RCC 7860 (cell line): ENCODE measurements at regions not wholly inside any gene's neighbourhood (a gene's known extent, or its start where the extent isn't known, plus 50 kb on each side); places are given as distances from the start of the nearest gene placed in this dataset.

ENCODE experiments used
- DNase-seq: peaks from one replicate; pipeline ENCODE4 v3.0.0-alpha.2; 2015; ENCODE audit warnings: low spot score
- FAIRE-seq: peaks from 2 replicates; lab custom pipeline; 2012; peaks lifted over from hg19 to GRCh38; lab: Jason Lieb, UNC

DNA sequence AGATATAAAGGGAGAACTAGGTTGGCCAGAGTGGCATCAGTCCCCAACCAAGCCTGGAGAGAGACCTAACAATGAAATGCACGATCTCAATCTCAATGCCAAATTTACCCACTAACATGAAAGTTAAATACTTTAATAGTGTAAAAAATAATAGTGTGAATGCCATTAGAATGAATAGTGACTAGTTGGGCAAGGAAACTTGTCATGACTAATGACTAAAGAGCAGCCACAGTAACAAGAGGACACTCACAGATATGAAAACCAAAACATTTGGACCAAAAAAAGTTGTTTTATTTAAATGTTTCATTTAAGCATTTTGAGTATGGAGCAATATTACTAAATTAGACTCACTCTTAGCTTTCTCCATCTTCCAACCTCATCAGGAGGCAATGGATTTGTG, 1853.8 kb downstream of the EFNA5 start:
- DNase-seq (no peak), FAIRE-seq (no peak)

GRCh38 chr5:105812304-105812703, 1858.4 kb downstream of the EFNA5 start:
- FAIRE-seq = no peak
- DNase-seq = no peak

DNA sequence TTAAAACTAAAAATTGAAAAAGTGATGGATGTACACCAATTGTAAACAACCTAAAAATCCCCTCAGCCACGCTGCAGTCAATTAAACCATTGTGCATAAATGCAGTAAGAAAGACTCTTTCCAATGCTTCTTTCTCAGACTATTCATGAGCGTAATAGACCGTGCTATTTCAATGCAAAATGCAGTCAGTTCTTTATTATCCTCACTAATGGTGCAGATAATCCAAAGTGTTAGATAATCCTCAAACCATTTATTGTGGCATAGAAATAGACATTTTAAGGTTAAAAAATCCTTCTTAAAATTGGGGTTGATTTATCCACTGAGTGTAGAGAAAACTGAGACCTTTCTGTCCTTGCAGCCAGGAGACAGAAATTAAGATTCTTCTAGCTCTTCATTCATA, 1862.8 kb downstream of the EFNA5 start:
- FAIRE-seq (no peak), DNase-seq (no peak)

DNA sequence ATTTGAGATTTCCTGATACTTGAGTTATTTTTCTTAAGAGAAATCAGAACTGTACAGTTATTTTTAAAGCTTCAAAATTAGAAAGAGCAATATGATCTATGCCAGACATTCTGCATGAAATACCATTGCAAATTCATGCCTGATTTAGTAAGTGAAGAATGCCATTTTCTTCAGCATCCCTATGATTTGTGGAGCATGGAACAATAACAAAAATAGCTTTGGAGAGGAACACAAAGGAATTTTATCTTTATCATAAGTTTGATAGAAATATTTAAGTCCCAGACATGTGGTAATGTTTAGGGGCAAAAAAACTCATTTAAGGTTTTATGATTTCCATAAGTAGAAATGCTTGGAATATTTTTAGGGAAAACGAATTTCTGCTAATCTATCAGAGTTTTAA, 1863.4 kb downstream of the EFNA5 start:
- no peak for FAIRE-seq

GRCh38 chr5:105806596-105806995, 1864.1 kb downstream of the EFNA5 start:
- DNase-seq (no peak), FAIRE-seq (no peak)

More for the DNA sequence above, 1863.4 kb downstream of the EFNA5 start:
- no peak for DNase-seq

DNA sequence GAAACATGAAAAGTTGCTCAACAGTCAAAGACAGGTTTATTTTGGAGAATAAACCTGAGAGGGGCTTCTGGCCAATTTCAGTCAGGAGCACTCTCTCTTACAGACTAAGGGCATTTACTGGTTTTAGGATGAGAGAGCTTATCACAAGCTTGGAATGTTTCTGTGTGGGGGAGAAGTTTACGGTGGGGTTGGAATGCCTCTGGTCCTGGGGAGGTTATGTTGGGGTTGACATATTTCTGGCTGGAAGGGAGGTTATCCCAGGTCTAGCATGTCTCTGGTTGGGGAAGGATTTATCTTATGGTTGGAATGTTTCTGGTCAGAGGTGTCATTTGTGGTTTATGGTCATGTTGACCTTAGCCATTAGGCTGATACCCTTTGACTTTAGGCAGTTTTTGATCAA, 1867.3 kb downstream of the EFNA5 start:
- FAIRE-seq = no peak
- no peak for DNase-seq

DNA sequence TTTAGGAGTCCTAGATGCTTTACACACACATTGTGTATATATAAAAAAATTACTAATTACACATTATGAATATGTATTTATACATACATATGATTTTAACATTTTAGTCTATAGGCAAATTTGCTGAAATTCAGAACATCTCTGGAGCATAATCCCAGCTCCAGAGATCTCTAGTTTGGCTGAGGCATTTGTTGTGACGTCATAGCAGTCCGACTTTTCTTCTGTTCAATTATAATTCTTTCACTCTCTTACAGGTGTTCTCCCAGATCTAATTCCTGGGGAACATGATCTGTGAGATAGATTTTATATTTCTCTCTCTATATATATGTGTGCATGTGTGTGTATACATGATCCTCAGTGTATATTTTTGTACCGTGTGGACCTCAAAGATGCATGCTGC, 1876.2 kb downstream of the EFNA5 start:
- DNase-seq = no peak

GRCh38 chr5:105789246-105789645, 1881.5 kb downstream of the EFNA5 start:
- FAIRE-seq (no peak), DNase-seq (no peak)

More for the DNA sequence above, 1876.2 kb downstream of the EFNA5 start:
- FAIRE-seq = no peak

DNA sequence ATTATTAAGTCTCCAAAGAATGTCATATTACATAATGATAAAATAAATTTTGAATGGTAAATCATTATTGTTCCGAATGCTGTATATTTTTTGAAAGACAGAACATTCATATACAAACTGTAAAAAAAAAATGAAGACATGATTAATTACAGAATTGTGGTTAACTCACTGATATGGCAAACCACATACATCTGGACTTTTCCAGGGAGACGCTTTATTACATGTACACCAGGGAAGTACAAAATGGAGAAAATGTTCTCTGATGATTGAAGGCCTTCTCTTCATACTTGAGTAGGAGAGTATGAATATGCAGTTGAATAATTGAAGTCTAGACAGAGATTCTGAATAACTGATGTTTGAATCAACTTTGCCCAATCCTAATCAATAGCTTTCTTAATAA, 1886.9 kb downstream of the EFNA5 start:
- DNase-seq (no peak), FAIRE-seq (no peak)

DNA sequence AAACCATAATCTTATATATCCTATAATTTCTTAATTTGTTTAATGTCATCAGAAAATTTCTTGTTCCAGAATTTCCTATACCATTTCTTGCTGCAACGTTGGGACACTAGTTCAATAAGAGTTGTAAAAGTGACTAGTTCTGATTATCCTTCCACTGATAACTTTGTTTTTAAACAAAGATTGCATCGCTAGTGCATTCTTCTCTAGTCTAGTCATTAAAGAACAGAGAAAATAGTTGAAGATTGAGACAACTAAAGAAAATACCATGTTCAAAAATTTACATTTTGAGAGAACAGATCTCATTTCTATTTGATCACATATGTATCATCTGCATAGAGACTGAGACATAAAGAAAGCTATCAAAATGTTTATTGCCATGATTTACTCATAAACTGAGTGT, 1888.2 kb downstream of the EFNA5 start:
- no peak for FAIRE-seq
- DNase-seq = no peak

DNA sequence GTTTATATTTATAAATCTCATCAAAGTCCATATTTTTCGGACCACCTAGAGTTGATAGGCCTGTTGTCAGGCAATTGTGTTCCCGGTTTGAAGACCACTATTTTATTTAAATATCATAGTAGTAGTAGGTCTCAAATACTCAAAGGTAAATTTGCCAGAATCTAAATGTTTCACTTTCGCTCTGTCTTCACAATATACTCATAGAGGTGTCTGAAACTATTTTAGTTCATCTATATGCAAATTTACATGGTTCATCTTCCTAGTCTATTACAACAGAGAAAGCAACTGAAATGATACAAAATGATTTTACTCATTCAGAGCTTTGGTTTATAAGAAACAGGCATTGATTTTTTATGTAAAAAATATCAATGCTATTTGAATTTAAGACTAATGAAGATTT, 1897.5 kb downstream of the EFNA5 start:
- FAIRE-seq = no peak

DNA sequence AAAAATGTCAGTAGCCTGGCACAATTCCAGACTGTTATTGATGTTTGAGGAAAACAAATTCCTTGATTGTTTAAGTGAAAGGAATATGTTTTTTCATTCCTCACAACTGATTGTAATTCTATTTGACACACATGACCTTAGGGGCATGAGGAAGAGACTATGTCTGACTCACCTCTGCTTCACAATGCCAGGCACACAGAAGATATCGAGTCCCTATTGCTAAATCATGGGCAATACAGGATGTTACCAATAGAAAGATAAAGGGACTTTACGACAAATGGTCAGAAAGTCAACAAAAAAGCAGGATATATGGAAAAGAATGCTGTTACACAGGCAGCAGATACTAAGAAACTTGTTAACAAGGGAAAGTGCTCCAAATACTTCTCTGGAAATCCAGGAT, 1903.5 kb downstream of the EFNA5 start:
- FAIRE-seq = no peak
- no peak for DNase-seq

More for the DNA sequence above, 1897.5 kb downstream of the EFNA5 start:
- DNase-seq = no peak

- FAIRE-seq (no peak), DNase-seq (no peak)
These were observed 1908.0 kb downstream of the EFNA5 start for GRCh38 chr5:105762728-105763127.

- DNase-seq = no peak
- no peak for FAIRE-seq
These were observed 1916.7 kb downstream of the EFNA5 start for GRCh38 chr5:105754056-105754455.

- FAIRE-seq = no peak
- no peak for DNase-seq
These were observed 1917.9 kb downstream of the EFNA5 start for GRCh38 chr5:105752801-105753200.

DNA sequence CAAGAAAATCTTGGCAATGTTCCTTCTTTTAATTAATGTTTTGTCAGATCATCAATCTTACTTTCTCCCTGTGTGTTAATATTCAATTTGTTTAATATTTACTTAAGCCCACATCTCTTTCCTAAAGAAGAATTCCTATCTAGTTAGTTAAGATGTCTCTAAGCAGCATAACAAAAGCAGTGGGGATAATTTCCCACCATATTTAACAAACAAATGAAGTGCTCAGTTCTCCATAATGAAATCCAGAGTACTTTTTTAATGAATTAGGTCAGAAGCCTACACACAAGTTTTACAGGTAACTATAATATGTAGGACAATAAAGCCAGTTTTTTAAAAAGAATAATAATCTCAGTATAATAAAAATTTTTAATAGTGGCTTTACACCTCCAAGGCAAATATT, 1918.8 kb downstream of the EFNA5 start:
- DNase-seq (no peak), FAIRE-seq (no peak)

- no peak for FAIRE-seq
These were observed 1925.6 kb downstream of the EFNA5 start for GRCh38 chr5:105745111-105745510.

DNA sequence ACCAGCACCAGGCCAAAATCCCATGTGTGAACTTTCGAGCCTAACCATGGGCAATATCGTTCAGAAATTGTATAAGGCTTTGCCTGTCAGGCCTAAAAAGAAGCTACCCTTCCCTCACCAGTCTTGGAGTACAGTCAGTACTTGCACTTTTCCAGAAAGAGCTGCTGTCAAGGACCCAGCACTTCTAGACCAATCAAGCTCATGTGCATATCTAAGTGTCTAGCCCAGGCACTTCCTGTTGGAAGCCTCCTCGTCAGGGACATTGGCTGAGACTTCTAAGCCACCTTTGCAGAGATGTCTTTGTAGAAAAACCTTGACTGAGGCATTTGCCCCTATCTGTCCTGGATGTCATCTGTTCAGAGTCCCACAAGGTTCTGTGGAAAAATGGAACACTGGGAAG, 1930.5 kb downstream of the EFNA5 start:
- no peak for DNase-seq
- FAIRE-seq = no peak

More at GRCh38 chr5:105745111-105745510, 1925.6 kb downstream of the EFNA5 start:
- no peak for DNase-seq

- FAIRE-seq = no peak
- DNase-seq = no peak
These were observed 1931.0 kb downstream of the EFNA5 start for GRCh38 chr5:105739732-105740131.

- no peak for FAIRE-seq
- DNase-seq = no peak
These were observed 1935.0 kb downstream of the EFNA5 start for GRCh38 chr5:105735704-105736103.

DNA sequence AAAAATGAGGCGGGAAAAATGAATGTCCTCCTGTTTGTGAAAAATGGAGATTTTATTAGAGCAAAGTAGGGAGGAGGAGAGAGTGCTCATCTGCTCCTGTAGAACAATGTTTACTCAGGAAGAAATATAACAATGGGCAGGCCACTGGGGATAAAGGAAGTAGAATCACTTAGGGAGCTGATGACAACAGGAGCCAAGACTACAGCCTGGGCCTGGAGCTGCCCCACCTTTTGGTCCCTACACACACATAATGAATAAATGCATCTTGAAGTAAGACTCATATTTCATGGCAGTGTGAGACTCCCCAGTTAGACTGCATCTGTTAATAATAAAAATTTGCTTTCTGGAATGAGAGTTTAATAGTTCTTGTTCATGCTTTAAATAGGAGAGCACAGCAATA, 1939.8 kb downstream of the EFNA5 start:
- no peak for DNase-seq
- FAIRE-seq = no peak

DNA sequence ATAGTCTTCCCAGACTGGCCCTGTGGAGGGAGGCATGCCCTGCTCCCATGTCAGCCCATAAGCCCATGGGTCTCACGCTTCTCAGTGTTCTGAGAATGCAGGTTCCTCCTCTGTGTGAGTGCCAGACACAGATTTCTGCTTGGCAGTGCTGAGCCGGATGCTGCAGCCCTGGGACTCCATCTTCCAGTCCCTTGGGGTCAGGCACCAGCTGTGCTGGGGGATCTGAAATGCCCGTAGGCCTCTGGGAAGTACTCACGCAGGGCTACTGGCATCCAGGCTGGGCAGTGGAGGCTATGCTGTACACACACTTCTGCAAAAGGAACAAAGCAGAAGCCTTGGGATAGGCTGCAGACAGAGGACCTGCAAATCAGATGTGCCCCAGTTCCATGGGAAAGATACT, 1944.6 kb downstream of the EFNA5 start:
- no peak for FAIRE-seq
- no peak for DNase-seq

DNA sequence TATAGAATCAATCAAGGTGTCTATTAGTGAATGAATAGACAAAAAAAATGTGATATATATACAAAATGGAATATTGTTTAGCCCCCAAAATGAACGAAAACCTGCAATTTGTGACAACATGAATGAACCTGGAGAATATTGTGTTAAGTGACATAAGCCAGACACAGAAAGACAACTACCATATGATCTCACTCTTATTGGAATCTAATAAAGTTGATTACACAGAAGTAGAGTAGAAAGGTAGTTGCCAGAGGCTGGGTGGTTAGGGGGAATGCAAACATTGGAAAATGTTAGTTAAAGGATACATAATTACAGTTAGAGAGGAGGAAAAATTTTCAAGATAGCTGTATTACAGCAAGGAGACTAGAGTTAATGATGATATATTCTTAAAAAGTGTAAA, 1962.3 kb downstream of the EFNA5 start:
- FAIRE-seq (no peak), DNase-seq (no peak)

DNA sequence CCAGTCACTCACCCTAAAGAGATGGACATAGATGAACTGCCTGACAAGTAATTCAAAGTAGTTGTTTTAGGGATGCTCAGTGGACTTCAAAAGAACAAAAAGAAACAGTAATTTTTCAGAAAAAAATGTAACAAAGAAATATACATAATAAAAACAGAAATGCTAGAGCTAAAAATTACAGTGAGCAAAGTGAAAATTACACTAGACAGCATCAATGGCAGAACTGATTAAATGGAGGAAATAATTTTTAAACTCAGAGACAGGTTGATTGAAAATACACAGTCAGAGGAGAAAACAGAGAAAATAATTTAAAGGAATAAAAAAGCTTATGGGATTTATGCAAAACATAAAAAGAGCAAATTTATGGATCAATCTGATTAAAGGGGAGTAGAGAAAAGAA, 1968.4 kb downstream of the EFNA5 start:
- DNase-seq (no peak), FAIRE-seq (no peak)
